Activated B cell treated with CpG ODN at 0.5 μM for 24 hours (primary cell): ENCODE measurements at regions not wholly inside any gene's neighbourhood (a gene's known extent, or its start where the extent isn't known, plus 50 kb on each side); places are given as distances from the start of the nearest gene placed in this dataset.
"Not testable (repeated sequence)": the region's sequence is repeated elsewhere in the genome, so short reads cannot be mapped to it uniquely, and the experiment has no call there.

Experiments
- ATAC-seq: fragments of 200-7000 bp; cut with Tn5 transposase; one replicate; pipeline ENCODE4 v1.10.0; 2021; ENCODE audit warnings: low read depth, mild to moderate bottlenecking, moderate library complexity
- CTCF ChIA-PET: fragments of 350-600 bp; sonication (Branson Sonifier 250); formaldehyde crosslinking; loops from one replicate; lab custom pipeline; 2021; ENCODE audit warnings: antibody characterized with exemption; lab: Charles Lee
- POLR2A ChIA-PET: fragments of 350-600 bp; sonication (Branson Sonifier 250); formaldehyde crosslinking; loops from one replicate; lab custom pipeline; 2021; ENCODE audit warnings: antibody characterized with exemption; lab: Charles Lee
- DNase-seq: peaks from one replicate; pipeline ENCODE4 v3.0.0; 2022
- H3K27ac Mint-ChIP-seq: one replicate; pipeline ENCODE4 v1.8.0; 2020; ENCODE audit warnings: mixed read lengths
- H3K27me3 Mint-ChIP-seq: one replicate; pipeline ENCODE4 v1.8.0; 2021; ENCODE audit warnings: mixed read lengths
- H3K36me3 Mint-ChIP-seq: one replicate; pipeline ENCODE4 v1.8.0; 2021; ENCODE audit warnings: low read depth, mixed read lengths
- H3K4me1 Mint-ChIP-seq: one replicate; pipeline ENCODE4 v1.8.0; 2021; ENCODE audit warnings: mixed read lengths
- H3K4me3 Mint-ChIP-seq: one replicate; pipeline ENCODE4 v1.8.0; 2020; ENCODE audit warnings: mild to moderate bottlenecking, mixed read lengths
- H3K9me3 Mint-ChIP-seq: one replicate; pipeline ENCODE4 v1.8.0; 2020; ENCODE audit warnings: mixed read lengths
- intact Hi-C: fragments of 100-400 bp; cut with micrococcal nuclease; formaldehyde crosslinking; loops from one replicate; pipeline ENCODE4 v1.15.1; 2024

- intact Hi-C loops, ATAC-seq, H3K27ac Mint-ChIP-seq, POLR2A ChIA-PET, H3K4me1 Mint-ChIP-seq, CTCF ChIA-PET, H3K4me3 Mint-ChIP-seq, DNase-seq, H3K9me3 Mint-ChIP-seq, H3K36me3 Mint-ChIP-seq, H3K27me3 Mint-ChIP-seq: not testable (repeated sequence)
Observed at GRCh38 chr10:38267555-38267954, 173.4 kb downstream of the ZNF37A start.

DNA sequence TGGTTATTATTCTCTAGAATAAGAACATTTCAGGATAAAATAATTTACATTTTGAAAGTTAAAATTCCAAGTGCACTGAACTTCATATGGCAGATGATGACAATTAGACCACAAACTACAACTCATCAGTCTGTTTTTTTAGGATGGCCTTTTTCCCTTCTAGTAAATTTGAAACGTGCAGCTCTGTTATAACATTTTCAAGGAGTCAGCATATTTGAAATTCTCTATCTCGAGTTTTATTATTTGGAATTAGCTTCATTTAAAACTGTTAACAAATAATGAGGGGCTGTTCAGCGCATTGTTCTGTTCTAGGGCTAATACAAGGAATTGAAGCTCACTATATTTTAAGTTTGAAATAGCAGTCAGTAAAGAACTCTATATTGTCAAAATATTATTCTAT lies 176.9 kb downstream of the ZNF37A start:
- H3K36me3 Mint-ChIP-seq, H3K27me3 Mint-ChIP-seq, H3K27ac Mint-ChIP-seq, CTCF ChIA-PET, intact Hi-C loops, H3K9me3 Mint-ChIP-seq, POLR2A ChIA-PET, ATAC-seq, H3K4me3 Mint-ChIP-seq, H3K4me1 Mint-ChIP-seq, DNase-seq: not testable (repeated sequence)

DNA sequence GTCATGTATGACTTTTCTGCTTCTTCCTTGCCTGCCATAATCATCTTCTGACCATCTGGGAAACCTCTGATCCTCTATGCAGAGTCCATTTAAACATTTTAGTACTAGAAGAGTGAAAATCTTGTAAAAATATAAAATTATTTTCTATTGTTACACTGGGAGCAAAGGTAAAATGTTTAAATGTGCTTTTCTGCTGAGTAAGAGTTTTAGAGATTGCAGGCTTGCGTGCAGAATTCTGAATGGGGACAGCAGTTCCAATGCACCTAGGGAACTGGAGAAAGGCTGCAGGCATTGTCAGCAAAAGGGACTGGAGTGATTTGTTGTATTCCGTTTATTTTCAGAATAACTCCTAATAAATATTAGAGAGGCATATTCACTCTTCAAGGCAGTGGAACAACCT lies 180.7 kb downstream of the ZNF37A start:
- CTCF ChIA-PET, H3K27me3 Mint-ChIP-seq, H3K9me3 Mint-ChIP-seq, POLR2A ChIA-PET, H3K4me1 Mint-ChIP-seq, H3K27ac Mint-ChIP-seq, intact Hi-C loops, H3K4me3 Mint-ChIP-seq, ATAC-seq, H3K36me3 Mint-ChIP-seq, DNase-seq: not testable (repeated sequence)

GRCh38 chr10:38292560-38292959 lies 198.4 kb downstream of the ZNF37A start:
- H3K27ac Mint-ChIP-seq, intact Hi-C loops, DNase-seq, H3K4me3 Mint-ChIP-seq, H3K27me3 Mint-ChIP-seq, POLR2A ChIA-PET, H3K9me3 Mint-ChIP-seq, CTCF ChIA-PET, H3K4me1 Mint-ChIP-seq, H3K36me3 Mint-ChIP-seq, ATAC-seq: not testable (repeated sequence)

DNA sequence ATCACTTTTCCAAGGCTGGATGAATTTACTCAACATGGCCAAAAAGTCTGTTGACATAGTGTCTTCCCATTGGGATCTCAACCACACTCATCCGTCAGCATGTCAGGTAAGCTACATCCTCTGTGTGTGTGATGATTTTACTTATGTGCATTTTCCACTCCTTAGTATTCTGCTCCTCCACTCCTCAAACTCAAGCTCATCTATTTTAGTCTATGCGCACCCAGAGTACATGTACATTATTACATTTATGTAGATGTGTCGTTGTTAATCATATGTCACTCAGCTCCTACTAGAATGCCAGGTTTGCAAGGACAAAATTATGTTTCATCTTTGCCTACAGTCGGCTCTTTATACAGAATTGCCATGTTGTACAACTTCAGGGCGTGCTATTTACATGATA lies 216.0 kb downstream of the ZNF37A start:
- H3K36me3 Mint-ChIP-seq, H3K4me3 Mint-ChIP-seq, intact Hi-C loops, POLR2A ChIA-PET, H3K9me3 Mint-ChIP-seq, CTCF ChIA-PET, DNase-seq, ATAC-seq, H3K27me3 Mint-ChIP-seq, H3K27ac Mint-ChIP-seq, H3K4me1 Mint-ChIP-seq: not testable (repeated sequence)

GRCh38 chr10:38315090-38315805 lies 221.1 kb downstream of the ZNF37A start:
- H3K4me1 Mint-ChIP-seq, ATAC-seq, H3K36me3 Mint-ChIP-seq, H3K9me3 Mint-ChIP-seq, POLR2A ChIA-PET, H3K27ac Mint-ChIP-seq, H3K27me3 Mint-ChIP-seq, H3K4me3 Mint-ChIP-seq, intact Hi-C loops, CTCF ChIA-PET, DNase-seq: not testable (repeated sequence)

- CTCF ChIA-PET, H3K4me1 Mint-ChIP-seq, H3K36me3 Mint-ChIP-seq, H3K27me3 Mint-ChIP-seq, POLR2A ChIA-PET, H3K4me3 Mint-ChIP-seq, ATAC-seq, intact Hi-C loops, DNase-seq, H3K27ac Mint-ChIP-seq, H3K9me3 Mint-ChIP-seq: not testable (repeated sequence)
Observed at GRCh38 chr10:38321393-38321792, 227.3 kb downstream of the ZNF37A start.

DNA sequence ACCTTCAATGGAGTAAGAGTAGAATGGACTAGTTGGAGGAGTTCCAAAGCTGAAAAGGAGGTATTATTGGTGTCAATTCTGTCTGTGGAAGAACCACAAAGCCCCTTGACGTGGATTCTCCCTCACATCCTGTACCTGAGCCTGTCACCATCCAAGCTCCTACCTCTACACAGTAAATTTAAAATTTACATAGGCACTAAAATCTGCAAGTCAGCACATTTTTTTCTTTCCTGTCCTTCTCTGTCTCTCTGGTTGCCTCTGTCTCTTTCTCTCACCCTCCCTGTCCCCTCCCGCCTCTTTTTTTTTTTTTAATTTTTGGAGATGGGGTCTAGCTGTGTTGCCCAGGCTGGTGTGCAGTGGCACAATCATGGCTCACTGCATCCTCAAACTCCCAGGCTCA lies 236.2 kb downstream of the ZNF37A start:
- H3K27ac Mint-ChIP-seq, intact Hi-C loops, H3K27me3 Mint-ChIP-seq, H3K36me3 Mint-ChIP-seq, H3K4me3 Mint-ChIP-seq, CTCF ChIA-PET, H3K9me3 Mint-ChIP-seq, H3K4me1 Mint-ChIP-seq, DNase-seq, ATAC-seq: not testable (repeated sequence)
- POLR2A ChIA-PET: interaction anchor here (0.6 kb wide), 1 partner anchor 320 kb away, joined by 6 read pairs; no protein-coding TSS in a partner anchor

DNA sequence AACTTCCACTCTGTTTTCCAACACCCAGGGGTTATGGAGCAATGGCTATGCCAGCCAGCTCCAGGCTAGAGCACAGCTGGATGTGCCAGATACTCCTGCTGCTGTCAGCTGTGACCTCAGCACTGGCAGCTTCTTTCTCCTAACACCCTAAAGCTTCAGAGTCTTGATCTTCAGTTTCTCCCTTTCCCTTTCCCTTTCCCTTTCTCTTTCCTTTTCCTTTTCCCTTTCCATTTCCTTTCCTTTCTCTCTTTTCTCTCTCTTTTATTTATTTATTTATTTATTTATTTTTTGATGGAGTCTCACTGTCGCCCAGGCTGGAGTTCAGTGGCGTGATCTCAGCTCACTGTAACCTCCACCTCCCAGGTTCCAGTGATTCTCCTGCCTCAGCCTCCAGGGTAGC lies 237.0 kb downstream of the ZNF37A start:
- H3K36me3 Mint-ChIP-seq, H3K9me3 Mint-ChIP-seq, ATAC-seq, DNase-seq, H3K27ac Mint-ChIP-seq, H3K4me3 Mint-ChIP-seq, H3K27me3 Mint-ChIP-seq, intact Hi-C loops, CTCF ChIA-PET, H3K4me1 Mint-ChIP-seq: not testable (repeated sequence)
- POLR2A ChIA-PET: interaction anchor here (0.6 kb wide), 1 partner anchor 321 kb away, joined by 6 read pairs; no protein-coding TSS in a partner anchor

DNA sequence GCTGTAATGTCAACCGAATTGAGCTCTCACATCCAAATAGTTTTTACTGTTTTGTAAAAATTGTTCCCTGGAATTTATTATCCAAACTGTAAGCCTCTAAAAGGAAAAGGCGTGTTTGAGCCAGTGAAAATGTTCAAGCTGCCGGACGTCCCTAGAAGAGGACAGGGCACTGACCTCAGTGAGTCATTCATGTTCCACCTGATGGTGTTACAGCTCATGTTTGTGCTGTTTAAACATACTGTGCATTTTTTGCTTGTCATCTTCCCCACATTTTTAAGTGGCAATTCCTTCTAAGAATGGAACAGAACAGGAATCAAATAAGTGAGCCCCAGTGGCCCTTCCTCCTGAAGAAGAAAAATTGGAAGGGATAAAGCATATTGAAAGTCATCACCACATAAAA lies 239.6 kb downstream of the ZNF37A start:
- H3K27ac Mint-ChIP-seq, H3K4me1 Mint-ChIP-seq, CTCF ChIA-PET, ATAC-seq, intact Hi-C loops, H3K36me3 Mint-ChIP-seq, POLR2A ChIA-PET, H3K27me3 Mint-ChIP-seq, DNase-seq, H3K4me3 Mint-ChIP-seq, H3K9me3 Mint-ChIP-seq: not testable (repeated sequence)

- H3K9me3 Mint-ChIP-seq, H3K27ac Mint-ChIP-seq, ATAC-seq, H3K4me1 Mint-ChIP-seq, DNase-seq, H3K36me3 Mint-ChIP-seq, POLR2A ChIA-PET, CTCF ChIA-PET, H3K4me3 Mint-ChIP-seq, intact Hi-C loops: not testable (repeated sequence)
- H3K27me3 Mint-ChIP-seq: peaks cover 10% of the 10 kb centered on the region
Observed at GRCh38 chr10:38350645-38351044, 256.5 kb downstream of the ZNF37A start.

- CTCF ChIA-PET, H3K27me3 Mint-ChIP-seq, DNase-seq, H3K4me3 Mint-ChIP-seq, intact Hi-C loops, ATAC-seq, H3K4me1 Mint-ChIP-seq, POLR2A ChIA-PET, H3K27ac Mint-ChIP-seq, H3K9me3 Mint-ChIP-seq, H3K36me3 Mint-ChIP-seq: not testable (repeated sequence)
Observed at GRCh38 chr10:38354410-38354809, 260.3 kb downstream of the ZNF37A start.
